WTC11 (cell line): ENCODE measurements at regions not wholly inside any gene's neighbourhood (a gene's known extent, or its start where the extent isn't known, plus 50 kb on each side); places are given as distances from the start of the nearest gene placed in this dataset.

ENCODE experiments used
- ATAC-seq: fragments of 200-7000 bp; cut with Tn5 transposase; 2 replicates; pipeline ENCODE4 v1.10.0; 2021; ENCODE audit warnings: mild to moderate bottlenecking, moderate library complexity
- CTCF ChIA-PET: fragments of 300-600 bp; sonication (Branson Sonifier 250); formaldehyde crosslinking; loops from one replicate; lab custom pipeline; 2021; ENCODE audit warnings: antibody characterized with exemption; lab: Charles Lee
- POLR2A ChIA-PET: fragments of 350-600 bp; sonication (Branson Sonifier 250); formaldehyde crosslinking; loops from one replicate; lab custom pipeline; 2021; ENCODE audit warnings: antibody characterized with exemption; lab: Charles Lee
- DNase-seq: peaks from one replicate; pipeline ENCODE4 v3.0.0; 2021; ENCODE audit warnings: low spot score
- H3K27ac Mint-ChIP-seq: 2 replicates; pipeline ENCODE4 v1.8.0; 2021; ENCODE audit warnings: mixed read lengths
- H3K27me3 Mint-ChIP-seq: 2 replicates; pipeline ENCODE4 v1.8.0; 2021; ENCODE audit warnings: low read depth, mild to moderate bottlenecking, moderate library complexity, mixed read lengths
- H3K36me3 Mint-ChIP-seq: 2 replicates; pipeline ENCODE4 v1.8.0; 2021; ENCODE audit warnings: mixed read lengths
- H3K4me1 Mint-ChIP-seq: 2 replicates; pipeline ENCODE4 v1.8.0; 2022; ENCODE audit warnings: mixed read lengths
- H3K4me3 Mint-ChIP-seq: 2 replicates; pipeline ENCODE4 v1.8.0; 2021; ENCODE audit warnings: mild to moderate bottlenecking, moderate library complexity, mixed read lengths
- H3K9me3 Mint-ChIP-seq: 2 replicates; pipeline ENCODE4 v1.8.0; 2021; ENCODE audit warnings: mixed read lengths
- ATF1 ChIP-seq: sonication (generic); formaldehyde crosslinking; IDR thresholded peaks from 2 replicates; pipeline ENCODE4 v1.8.1; 2023; ENCODE audit warnings: mild to moderate bottlenecking, moderate library complexity, missing genetic modification reagents
- CDX4 ChIP-seq: fragments of 250-450 bp; sonication (Bioruptor Pico); IDR thresholded peaks from 2 replicates; pipeline ENCODE4 v1.9.0; 2021; ENCODE audit warnings: moderate library complexity, mild to moderate bottlenecking, inconsistent platforms, borderline replicate concordance
- CREB1 ChIP-seq: sonication (generic); formaldehyde crosslinking; IDR thresholded peaks from 2 replicates; pipeline ENCODE4 v1.8.0; 2023; ENCODE audit warnings: mild to moderate bottlenecking, missing genetic modification reagents
- E2F1 ChIP-seq: sonication (generic); formaldehyde crosslinking; IDR thresholded peaks from 2 replicates; pipeline ENCODE4 v1.8.0; 2022; ENCODE audit warnings: mild to moderate bottlenecking, missing genetic modification reagents
- E2F4 ChIP-seq: sonication (generic); formaldehyde crosslinking; IDR thresholded peaks from 2 replicates; pipeline ENCODE4 v1.8.1; 2022; ENCODE audit warnings: low read depth, mild to moderate bottlenecking, moderate library complexity, missing genetic modification reagents, borderline replicate concordance
- FOXP1 ChIP-seq: sonication (generic); formaldehyde crosslinking; IDR thresholded peaks from 2 replicates; pipeline ENCODE4 v1.8.0; 2022; ENCODE audit warnings: missing genetic modification reagents, mild to moderate bottlenecking, moderate library complexity, borderline replicate concordance
- GRHL2 ChIP-seq: fragments of 250-450 bp; sonication (Bioruptor Pico); IDR thresholded peaks from 2 replicates; pipeline ENCODE4 v1.8.0; 2022; ENCODE audit warnings: mild to moderate bottlenecking, moderate library complexity; ENCODE audit not compliant: insufficient replicate concordance, severe bottlenecking
- HMGA2 ChIP-seq: fragments of 250-450 bp; sonication (Bioruptor Pico); IDR thresholded peaks from 2 replicates; pipeline ENCODE4 v1.4.0; 2021; ENCODE audit warnings: mild to moderate bottlenecking, moderate library complexity
- JUN ChIP-seq: sonication (generic); formaldehyde crosslinking; IDR thresholded peaks from 2 replicates; pipeline ENCODE4 v1.8.0; 2023; ENCODE audit warnings: mild to moderate bottlenecking, missing genetic modification reagents
- NFATC4 ChIP-seq: fragments of 250-450 bp; sonication (Bioruptor Pico); IDR thresholded peaks from 2 replicates; pipeline ENCODE4 v1.9.0; 2021; ENCODE audit warnings: mild to moderate bottlenecking
- NFE2L1 ChIP-seq: sonication (generic); formaldehyde crosslinking; IDR thresholded peaks from 2 replicates; pipeline ENCODE4 v1.8.1; 2023; ENCODE audit warnings: missing genetic modification reagents
- NR1H2 ChIP-seq: sonication (generic); formaldehyde crosslinking; IDR thresholded peaks from 2 replicates; pipeline ENCODE4 v1.9.0; 2021; ENCODE audit warnings: mild to moderate bottlenecking, moderate library complexity, missing genetic modification reagents
- NR2C2 ChIP-seq: sonication (generic); formaldehyde crosslinking; IDR thresholded peaks from 2 replicates; pipeline ENCODE4 v1.8.0; 2022; ENCODE audit warnings: mild to moderate bottlenecking, missing genetic modification reagents
- NR3C1 ChIP-seq: sonication (generic); formaldehyde crosslinking; conservative IDR thresholded peaks from 2 replicates; pipeline ENCODE4 v1.8.1; 2023; ENCODE audit warnings: low read depth, mild to moderate bottlenecking, missing genetic modification reagents
- PREB ChIP-seq: sonication (generic); formaldehyde crosslinking; IDR thresholded peaks from 2 replicates; pipeline ENCODE4 v1.8.1; 2022; ENCODE audit warnings: mild to moderate bottlenecking, missing genetic modification reagents, moderate library complexity, borderline replicate concordance
- PRRX2 ChIP-seq: fragments of 250-450 bp; sonication (Bioruptor Pico); IDR thresholded peaks from 2 replicates; pipeline ENCODE4 v1.8.0; 2021; ENCODE audit warnings: mild to moderate bottlenecking
- SMAD3 ChIP-seq: sonication (generic); formaldehyde crosslinking; IDR thresholded peaks from 2 replicates; pipeline ENCODE4 v1.8.0; 2022; ENCODE audit warnings: missing genetic modification reagents, mild to moderate bottlenecking, borderline replicate concordance
- SOX15 ChIP-seq: fragments of 250-450 bp; sonication (Bioruptor Pico); IDR thresholded peaks from 2 replicates; pipeline ENCODE4 v1.9.0; 2021; ENCODE audit warnings: mild to moderate bottlenecking
- ZBTB21 ChIP-seq: sonication (generic); formaldehyde crosslinking; IDR thresholded peaks from 2 replicates; pipeline ENCODE4 v1.8.1; 2023; ENCODE audit warnings: mild to moderate bottlenecking, missing genetic modification reagents, borderline replicate concordance
- ZNF232 ChIP-seq: sonication (generic); formaldehyde crosslinking; IDR thresholded peaks from 2 replicates; pipeline ENCODE4 v1.8.0; 2022; ENCODE audit warnings: mild to moderate bottlenecking, missing genetic modification reagents
- ZSCAN18 ChIP-seq: fragments of 250-450 bp; sonication (Bioruptor Pico); IDR thresholded peaks from 2 replicates; pipeline ENCODE4 v2.1.2; 2022; ENCODE audit warnings: mild to moderate bottlenecking, moderate library complexity

GRCh38 chr18:47492691-47493090 lies 241.2 kb upstream of the SKOR2 start:
- POLR2A ChIA-PET: no interaction called here
- H3K27me3 Mint-ChIP-seq: no peaks in the 10 kb centered on the region
- no peak for ATAC-seq
- H3K4me3 Mint-ChIP-seq: no peak overlapping the region
- DNase-seq: no peak
- CTCF ChIA-PET: no interaction called here
- TF ChIP-seq GRHL2 (CRISPR knock-in tag) (no peak), E2F4 (CRISPR knock-in tag) (no peak), ZNF232 (CRISPR knock-in tag) (no peak), ATF1 (CRISPR knock-in tag) (no peak), ZBTB21 (no peak), NR3C1 (CRISPR knock-in tag) (no peak), NFE2L1 (CRISPR knock-in tag) (no peak)
- no peak overlapping the region for H3K27ac Mint-ChIP-seq
- H3K4me1 Mint-ChIP-seq: no peaks in the 10 kb centered on the region
- H3K9me3 Mint-ChIP-seq: peaks cover 4% of the 10 kb centered on the region
- no peaks in the 10 kb centered on the region for H3K36me3 Mint-ChIP-seq

- DNase-seq: no peak
- Mint-ChIP-seq H3K9me3 (peaks cover 4% of the 10 kb centered on the region), H3K36me3 (no peaks in the 10 kb centered on the region), H3K27me3 (no peaks in the 10 kb centered on the region), H3K27ac (no peak overlapping the region), H3K4me1 (peaks cover 4% of the 10 kb centered on the region), H3K4me3 (no peak overlapping the region)
- CTCF ChIA-PET: no interaction called here
- ATAC-seq: no peak
- POLR2A ChIA-PET: no interaction called here
- TF ChIP-seq E2F1 (CRISPR knock-in tag) (no peak), NR2C2 (CRISPR knock-in tag) (no peak), GRHL2 (CRISPR knock-in tag) (no peak), NFATC4 (no peak), NR1H2 (CRISPR knock-in tag) (no peak), SMAD3 (CRISPR knock-in tag) (no peak), ZBTB21 (no peak), SOX15 (CRISPR knock-in tag) (no peak), PRRX2 (CRISPR knock-in tag) (no peak), PREB (CRISPR knock-in tag) (no peak), JUN (no peak), HMGA2 (CRISPR knock-in tag) (no peak), CREB1 (no peak), FOXP1 (CRISPR knock-in tag) (no peak), CDX4 (CRISPR knock-in tag) (no peak), ZSCAN18 (CRISPR knock-in tag) (no peak), ZNF232 (CRISPR knock-in tag) (no peak)
Observed at GRCh38 chr18:47490882-47491281, 239.4 kb upstream of the SKOR2 start.
